ENCODE measurements at regions not wholly inside any gene's neighbourhood (a gene's known extent, or its start where the extent isn't known, plus 50 kb on each side); places are given as distances from the start of the nearest gene placed in this dataset.

- Histone ChIP-seq H3K4me2 (replicated peaks; ENCODE audit: low read depth, low read length, poor library complexity, severe bottlenecking) (no peak overlapping the region), H3K36me3 (replicated peaks in 1 of 2; ENCODE audit: control extremely low read depth in 1 of 2, control insufficient read depth in 1 of 2, extremely low read depth in 1 of 2, insufficient read depth in 2 of 2, low read length in 1 of 2) (no peaks in the 10 kb centered on the region), H3K27ac (ENCODE audit: low read length in 2 of 2) (no peak overlapping the region), H3K4me1 (ENCODE audit: control insufficient read depth in 2 of 2, insufficient read depth in 2 of 2, low read length in 2 of 2) (no peaks in the 10 kb centered on the region), H4K20me1 (ENCODE audit: control insufficient read depth, insufficient read depth, low read length, poor library complexity, severe bottlenecking) (no peaks in the 10 kb centered on the region), H3K9me3 (ENCODE audit: control extremely low read depth in 1 of 3, control insufficient read depth in 2 of 3, insufficient read depth in 1 of 3, low read length in 2 of 3) (no peaks in the 10 kb centered on the region), H3K9ac (ENCODE audit: low read length) (no peak overlapping the region), H3K4me3 (ENCODE audit: control extremely low read depth in 1 of 5, extremely low read depth in 1 of 5, insufficient read depth in 1 of 5, low read depth in 2 of 5, low read length in 4 of 5) (no peak overlapping the region), H3K79me2 (ENCODE audit: control insufficient read depth, insufficient read depth, low read length) (no peaks in the 10 kb centered on the region), H2AFZ (ENCODE audit: insufficient read depth, low read depth, low read length, poor library complexity, severe bottlenecking) (no peak overlapping the region), H3K27me3 (replicated peaks in 1 of 4; ENCODE audit: control extremely low read depth in 1 of 4, control insufficient read depth in 3 of 4, insufficient read depth in 4 of 4, low read length in 3 of 4) (no peaks in the 10 kb centered on the region)
- Mint-ChIP-seq H3K27me3 (no peaks in the 10 kb centered on the region), H3K27ac (no peak overlapping the region), H3K9me3 (ENCODE audit: insufficient read depth) (no peaks in the 10 kb centered on the region), H3K4me1 (no peaks in the 10 kb centered on the region), H3K4me3 (no peak overlapping the region)
- ATAC-seq (ENCODE audit: low read depth) (no peak), DNase-seq (no peak)
- WGBS (ENCODE audit: insufficient coverage): no CpG with 5 or more reads among the region's 2 CpGs
- ChIA-PET CTCF (no interaction called here), POLR2A (no interaction called here)
- no peak for TF ChIP-seq EZH2 (IDR thresholded peaks at IDR 0.05; ENCODE audit: borderline replicate concordance, insufficient read depth, low read depth, low read length, poor library complexity, severe bottlenecking)
- TF ChIP-seq CTCF (IDR thresholded peaks at IDR 0.05): no peak
- intact Hi-C loops (cut with micrococcal nuclease): no loop called here
Measured at GRCh38 chr7:119232091-119232490, 1007.6 kb downstream of the ANKRD7 start.

GRCh38 chr7:119233015-119233414, 1008.5 kb downstream of the ANKRD7 start:
- ATAC-seq (ENCODE audit: low read depth) (no peak), DNase-seq (no peak)
- H4K20me1 ChIP-seq (ENCODE audit: control insufficient read depth, insufficient read depth, low read length, poor library complexity, severe bottlenecking): no peaks in the 10 kb centered on the region
- H3K4me3 Mint-ChIP-seq: no peak overlapping the region
- H3K4me2 ChIP-seq (replicated peaks; ENCODE audit: low read depth, low read length, poor library complexity, severe bottlenecking): no peak overlapping the region
- H3K27ac ChIP-seq (ENCODE audit: low read length in 2 of 2): no peak overlapping the region
- ChIA-PET CTCF (no interaction called here), POLR2A (no interaction called here)
- H3K9ac ChIP-seq (ENCODE audit: low read length): no peak overlapping the region
- intact Hi-C loops (cut with micrococcal nuclease): no loop called here
- H2AFZ ChIP-seq (ENCODE audit: insufficient read depth, low read depth, low read length, poor library complexity, severe bottlenecking): no peak overlapping the region
- no peak overlapping the region for H3K4me3 ChIP-seq (ENCODE audit: control extremely low read depth in 1 of 5, extremely low read depth in 1 of 5, insufficient read depth in 1 of 5, low read depth in 2 of 5, low read length in 4 of 5)
- no peaks in the 10 kb centered on the region for H3K27me3 Mint-ChIP-seq
- no peaks in the 10 kb centered on the region for H3K79me2 ChIP-seq (ENCODE audit: control insufficient read depth, insufficient read depth, low read length)
- no CpG with 5 or more reads among the region's 1 CpG for WGBS (ENCODE audit: insufficient coverage)
- no peaks in the 10 kb centered on the region for H3K4me1 Mint-ChIP-seq
- no peaks in the 10 kb centered on the region for H3K9me3 Mint-ChIP-seq (ENCODE audit: insufficient read depth)
- H3K9me3 ChIP-seq (ENCODE audit: control extremely low read depth in 1 of 3, control insufficient read depth in 2 of 3, insufficient read depth in 1 of 3, low read length in 2 of 3): no peaks in the 10 kb centered on the region
- no peak for TF ChIP-seq EZH2 (IDR thresholded peaks at IDR 0.05; ENCODE audit: borderline replicate concordance, insufficient read depth, low read depth, low read length, poor library complexity, severe bottlenecking)
- no peak for TF ChIP-seq CTCF (IDR thresholded peaks at IDR 0.05)
- H3K36me3 ChIP-seq (replicated peaks in 1 of 2; ENCODE audit: control extremely low read depth in 1 of 2, control insufficient read depth in 1 of 2, extremely low read depth in 1 of 2, insufficient read depth in 2 of 2, low read length in 1 of 2): no peaks in the 10 kb centered on the region
- no peak overlapping the region for H3K27ac Mint-ChIP-seq
- no peaks in the 10 kb centered on the region for H3K4me1 ChIP-seq (ENCODE audit: control insufficient read depth in 2 of 2, insufficient read depth in 2 of 2, low read length in 2 of 2)
- no peaks in the 10 kb centered on the region for H3K27me3 ChIP-seq (replicated peaks in 1 of 4; ENCODE audit: control extremely low read depth in 1 of 4, control insufficient read depth in 3 of 4, insufficient read depth in 4 of 4, low read length in 3 of 4)
